HG03460 (cell line): ENCODE measurements at regions not wholly inside any gene's neighbourhood (a gene's known extent, or its start where the extent isn't known, plus 50 kb on each side); places are given as distances from the start of the nearest gene placed in this dataset.

Experiments
- ATAC-seq: cut with Tn5 transposase; IDR thresholded peaks from one replicate; pipeline ENCODE4 v1.9.1; 2021; ENCODE audit not compliant: unreplicated experiment

DNA sequence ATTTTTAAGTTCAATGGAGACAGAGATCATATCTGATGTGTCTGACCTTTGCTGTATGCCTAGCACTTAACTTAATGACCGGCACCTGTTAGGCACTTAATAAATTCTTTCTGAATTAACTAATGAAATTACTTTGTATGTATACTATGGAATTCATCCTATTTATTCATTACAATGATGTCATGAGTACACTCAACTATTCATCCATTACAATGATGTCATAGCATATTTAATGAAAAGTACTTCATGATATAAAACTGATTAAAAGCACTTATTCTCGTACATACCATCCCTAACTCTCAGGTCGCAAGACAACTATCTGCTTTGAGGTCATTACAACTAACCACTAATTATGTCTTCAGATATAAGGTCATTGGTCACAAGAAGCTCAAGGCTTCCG lies 1131.6 kb downstream of the DTWD2 start:
- ATAC-seq, result no peak

DNA sequence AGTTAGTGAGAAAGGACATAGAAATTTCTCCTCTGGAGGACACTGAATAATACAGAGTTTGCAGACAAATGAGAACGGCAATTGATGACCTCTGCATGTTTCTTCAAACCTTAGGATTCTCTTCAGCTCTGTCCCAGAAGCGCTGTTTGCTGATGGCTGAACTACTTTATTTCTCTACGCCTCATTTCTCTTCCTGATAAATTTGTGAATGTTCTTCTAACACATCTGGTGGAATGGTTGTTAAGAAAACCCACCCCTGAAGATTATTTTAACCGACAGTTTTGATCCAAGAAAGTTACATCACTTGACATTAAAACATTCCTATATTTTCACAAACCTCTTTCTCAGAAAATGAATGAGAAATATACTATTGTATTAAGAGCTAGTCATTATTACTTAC lies 1150.6 kb downstream of the DTWD2 start:
- ATAC-seq, result no peak

DNA sequence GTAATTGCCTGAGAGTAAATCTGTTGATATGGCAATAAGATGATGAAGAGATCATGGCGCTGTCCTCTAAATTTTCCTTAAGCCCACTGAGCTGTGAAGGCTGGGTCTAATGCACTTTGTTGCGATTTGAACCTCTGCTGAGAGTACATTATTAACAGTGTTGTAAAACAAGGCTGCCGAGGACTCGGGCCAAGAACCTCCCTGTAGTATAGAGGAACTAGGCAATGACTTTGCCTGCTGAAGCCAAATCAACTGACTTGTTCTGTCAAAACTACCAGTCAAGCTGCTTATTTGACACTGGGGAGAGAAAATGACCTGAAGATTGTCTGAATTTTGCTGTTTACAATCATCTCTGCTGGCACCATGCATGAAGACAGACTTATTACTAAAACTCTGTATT lies 1154.7 kb downstream of the DTWD2 start:
- no peak for ATAC-seq

DNA sequence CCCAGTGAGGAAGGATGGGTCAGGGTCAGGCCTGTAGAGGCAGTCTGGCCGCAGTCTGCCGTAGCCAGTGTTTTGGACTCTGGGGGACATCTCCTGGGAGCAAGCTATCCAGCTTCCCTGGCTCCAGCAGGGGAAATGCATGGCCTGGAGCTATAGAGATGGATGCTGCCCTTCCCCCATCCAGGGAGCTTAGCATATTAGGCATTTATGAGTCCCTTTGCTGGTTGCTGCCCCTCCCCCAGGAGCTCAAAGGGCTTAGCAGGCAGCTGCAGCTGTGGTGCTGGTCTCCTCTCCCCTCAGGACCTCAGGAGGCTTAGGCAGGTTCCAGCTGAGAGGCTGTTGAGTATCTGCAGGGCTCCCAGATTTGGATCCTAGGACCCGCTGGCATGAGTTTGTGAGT lies 1158.7 kb downstream of the DTWD2 start:
- ATAC-seq, result no peak

DNA sequence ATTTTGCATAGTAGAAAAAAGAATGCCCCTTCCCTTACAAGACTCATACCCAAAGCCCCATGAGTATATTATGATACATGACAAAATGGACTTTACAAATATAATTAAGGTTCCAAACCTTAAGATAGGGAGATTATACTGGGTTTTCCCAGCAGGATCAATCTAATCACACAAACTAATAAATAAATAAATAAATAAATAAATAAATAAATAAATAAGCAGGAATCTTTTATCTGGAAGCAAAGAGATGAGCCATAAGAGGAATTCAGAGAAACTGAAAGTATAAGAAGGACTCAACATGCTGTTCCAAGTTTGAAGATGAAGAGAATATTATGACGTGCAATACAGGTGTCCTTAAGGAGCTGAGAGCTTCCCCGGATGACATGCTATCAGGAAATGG lies 1174.5 kb downstream of the DTWD2 start:
- ATAC-seq, result no peak

DNA sequence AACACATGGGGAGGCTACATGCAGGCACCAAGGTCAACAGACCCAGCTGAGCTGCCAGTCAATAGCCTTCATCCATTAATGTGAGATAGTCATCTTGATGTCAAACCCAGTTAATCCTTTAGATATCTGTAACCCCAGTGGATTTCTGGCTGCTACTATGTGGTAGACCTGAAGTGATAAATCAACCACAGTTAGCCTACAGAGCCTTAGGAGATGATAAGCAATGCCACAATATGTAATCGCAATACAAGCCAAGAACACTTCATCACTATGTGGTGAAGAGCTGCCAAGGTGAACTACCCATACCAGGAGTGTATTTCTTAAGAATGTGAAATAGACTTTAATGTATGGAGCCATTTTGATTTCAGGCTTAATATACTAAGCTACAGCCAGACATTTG lies 1175.5 kb downstream of the DTWD2 start:
- no peak for ATAC-seq

DNA sequence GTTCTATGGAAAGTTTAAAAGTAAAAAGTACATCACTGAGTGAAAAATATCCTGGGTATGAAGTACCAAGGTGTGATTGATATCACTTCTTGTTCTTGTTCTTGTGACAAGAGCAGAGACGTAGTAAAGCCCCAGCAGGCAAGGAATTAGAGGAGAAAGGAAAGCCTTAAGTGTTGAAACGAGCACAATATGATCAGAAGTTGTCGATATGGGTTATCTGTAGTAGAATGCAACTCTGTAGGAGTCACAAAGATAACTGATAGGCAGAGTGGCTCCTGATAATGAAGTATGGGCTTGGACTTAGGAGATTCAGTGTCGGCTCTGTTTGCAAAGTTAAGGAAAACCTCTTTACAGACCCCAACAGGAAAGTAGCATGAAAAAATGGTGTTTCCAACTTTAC lies 1179.1 kb downstream of the DTWD2 start:
- ATAC-seq, result no peak

DNA sequence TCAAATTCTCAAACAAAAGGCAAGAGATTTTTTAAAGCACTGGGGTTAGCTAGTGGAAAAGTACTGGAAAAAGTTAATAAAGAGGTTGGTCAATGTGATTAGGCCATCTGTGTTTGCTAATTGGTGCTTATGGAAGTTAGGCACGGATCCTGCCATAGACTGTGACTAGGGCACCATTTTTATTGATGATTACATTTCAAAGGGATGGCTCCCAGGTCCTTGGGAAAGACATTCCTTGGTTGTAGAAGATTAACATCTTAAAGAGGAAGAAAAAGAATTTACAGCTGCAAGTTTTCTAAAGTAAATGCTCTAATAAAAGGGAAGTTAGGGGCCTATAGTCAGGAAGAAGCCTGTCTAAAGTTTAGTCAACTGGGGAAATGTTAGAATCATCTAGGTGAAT lies 1183.3 kb downstream of the DTWD2 start:
- ATAC-seq, result no peak

DNA sequence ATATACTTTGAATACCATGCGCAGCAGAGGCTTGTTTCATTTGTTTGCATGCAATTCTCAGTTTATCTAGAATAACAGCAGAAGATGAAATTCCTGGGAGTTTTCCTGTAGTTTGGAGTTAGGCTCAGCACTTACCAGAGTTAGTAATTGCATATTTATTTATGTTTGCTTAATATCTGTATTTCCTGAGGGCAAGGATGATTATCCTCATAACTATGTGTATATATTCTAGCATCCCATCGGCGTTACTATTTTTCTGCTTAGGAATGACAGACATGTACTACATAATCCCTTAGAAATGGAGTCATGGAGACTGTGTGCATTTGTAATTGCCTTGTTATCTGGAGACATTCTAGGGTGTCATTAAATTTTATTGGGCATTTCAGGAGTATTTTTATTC lies 1184.8 kb downstream of the DTWD2 start:
- ATAC-seq, result no peak

DNA sequence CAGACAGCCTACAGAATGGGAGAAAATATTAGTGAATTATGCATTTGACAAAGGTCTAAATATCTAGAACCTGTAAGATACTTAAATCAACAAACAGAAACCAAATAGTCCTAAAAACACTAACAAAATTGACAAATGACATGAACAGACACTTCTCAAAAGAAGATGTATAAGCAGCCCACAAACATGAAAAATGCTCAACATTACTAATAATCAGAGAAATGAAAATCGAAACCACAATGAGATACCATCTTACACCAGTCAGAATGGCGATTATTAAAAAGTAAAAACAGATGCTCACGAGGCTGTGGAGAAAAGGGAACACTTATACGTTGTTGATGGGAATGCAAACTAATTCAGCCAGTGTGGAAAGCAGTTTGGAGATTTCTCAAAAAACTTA lies 1186.8 kb downstream of the DTWD2 start:
- no peak for ATAC-seq

DNA sequence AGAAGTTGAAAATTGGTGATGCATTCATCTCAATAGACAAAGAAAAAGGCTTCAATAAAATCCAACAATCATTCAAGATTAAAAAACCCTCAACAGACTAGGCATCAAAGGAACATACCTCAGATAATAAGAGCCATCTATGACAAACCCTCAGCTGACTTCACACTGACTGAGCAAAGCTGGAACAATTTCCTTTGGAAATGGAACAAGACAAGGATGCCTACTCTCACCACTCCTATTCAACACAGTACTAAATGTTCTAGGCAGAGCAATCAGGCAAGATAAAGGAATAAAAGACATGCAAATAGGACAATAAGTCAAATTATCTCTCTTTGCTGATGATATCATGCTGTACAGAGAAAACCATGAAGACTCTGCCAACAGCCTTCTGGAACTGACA lies 1188.1 kb downstream of the DTWD2 start:
- no peak for ATAC-seq

DNA sequence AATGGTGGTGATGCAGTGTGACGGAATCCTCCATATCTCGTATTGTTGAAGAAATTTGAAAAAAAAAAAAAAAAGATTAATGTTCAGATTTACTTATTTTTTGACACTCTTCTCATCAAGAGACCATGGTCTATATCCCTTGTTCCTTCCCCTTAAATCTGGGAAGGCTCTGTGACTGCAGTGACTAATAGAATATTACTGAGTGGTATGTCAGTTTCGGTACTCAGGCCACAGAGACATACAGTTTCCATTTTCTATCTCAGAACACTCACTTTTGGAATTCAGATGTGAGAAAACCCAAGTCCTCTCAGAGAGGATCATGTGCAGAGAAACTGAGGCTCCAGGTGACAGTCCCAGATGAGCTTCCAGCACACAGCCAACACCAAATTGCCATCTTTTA lies 1193.5 kb downstream of the DTWD2 start:
- ATAC-seq, result no peak

DNA sequence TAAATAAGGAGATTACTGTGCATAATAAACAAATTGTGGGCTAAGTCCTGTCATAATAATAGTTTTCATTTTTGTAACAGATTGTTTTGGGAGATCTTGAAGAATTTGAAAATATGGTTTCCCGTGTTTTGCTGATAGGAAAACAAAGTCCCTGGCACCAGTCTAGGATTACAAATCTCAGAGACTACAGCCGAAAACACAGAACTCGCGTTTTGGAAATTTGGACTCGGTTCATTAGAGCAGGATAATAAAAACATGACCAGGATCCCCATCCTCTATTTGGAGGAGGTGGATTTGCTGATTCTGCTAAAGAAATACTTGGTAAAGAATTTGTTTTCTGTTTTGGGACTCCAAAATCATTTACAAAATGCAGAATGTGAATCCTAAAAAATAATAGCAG lies 1194.4 kb downstream of the DTWD2 start:
- ATAC-seq, result no peak

DNA sequence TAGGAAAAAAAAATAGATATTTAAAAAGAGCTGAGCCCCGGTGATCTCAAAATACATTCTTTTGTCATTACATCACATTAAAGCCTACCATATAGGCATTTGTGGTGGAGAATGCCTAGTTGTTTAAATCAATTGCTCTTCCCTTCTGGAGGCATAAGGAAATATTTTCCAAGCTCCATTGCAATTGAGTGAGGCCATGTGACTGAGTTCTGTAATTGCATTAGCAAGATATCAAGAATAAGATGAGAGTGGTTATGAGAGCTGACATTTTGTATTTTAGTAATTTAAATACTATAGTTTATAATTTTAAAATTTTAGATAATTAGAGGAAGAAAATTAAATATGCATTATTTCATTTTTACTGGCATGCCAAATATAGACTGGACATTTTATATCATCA lies 1195.9 kb downstream of the DTWD2 start:
- ATAC-seq, result no peak

DNA sequence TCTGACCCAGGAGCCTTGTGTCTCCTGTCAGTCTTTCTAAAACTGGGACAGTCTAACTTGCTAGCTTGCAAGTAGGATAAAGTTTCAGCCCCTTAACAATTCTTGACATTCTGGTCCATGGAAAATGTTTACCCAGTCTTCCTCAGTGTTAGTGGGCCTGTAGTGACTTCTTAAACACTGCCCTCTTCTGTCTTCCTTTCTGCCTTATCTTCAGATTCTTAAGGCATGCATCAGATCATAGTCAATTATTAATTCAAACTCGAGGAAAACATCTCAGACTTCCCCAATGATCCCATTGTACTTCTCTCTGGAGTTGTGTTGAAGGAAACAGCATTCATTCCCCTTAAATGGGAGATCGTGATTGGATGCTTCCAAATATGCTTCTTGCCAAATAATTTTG lies 1199.8 kb downstream of the DTWD2 start:
- no peak for ATAC-seq

DNA sequence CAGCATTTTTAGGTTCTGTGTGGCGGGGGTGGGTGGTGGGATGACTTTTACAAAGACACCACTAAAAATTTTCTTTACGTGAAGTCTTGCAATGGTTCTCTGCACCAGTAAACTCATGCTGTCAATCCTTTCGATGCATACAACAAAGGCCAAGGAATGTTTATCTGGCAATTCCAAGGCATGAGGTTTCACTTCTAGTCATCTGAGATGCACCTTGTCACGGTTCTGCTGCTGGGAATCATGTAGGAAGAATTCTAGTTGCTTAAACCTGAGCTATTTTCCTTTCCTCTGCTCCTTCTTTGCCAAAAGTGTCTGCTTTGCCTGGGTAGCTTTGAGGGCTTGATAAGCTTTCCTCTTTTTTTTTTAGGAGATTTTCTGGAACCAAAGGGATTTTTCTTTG lies 1204.5 kb upstream of the SEMA6A start:
- ATAC-seq, result no peak

DNA sequence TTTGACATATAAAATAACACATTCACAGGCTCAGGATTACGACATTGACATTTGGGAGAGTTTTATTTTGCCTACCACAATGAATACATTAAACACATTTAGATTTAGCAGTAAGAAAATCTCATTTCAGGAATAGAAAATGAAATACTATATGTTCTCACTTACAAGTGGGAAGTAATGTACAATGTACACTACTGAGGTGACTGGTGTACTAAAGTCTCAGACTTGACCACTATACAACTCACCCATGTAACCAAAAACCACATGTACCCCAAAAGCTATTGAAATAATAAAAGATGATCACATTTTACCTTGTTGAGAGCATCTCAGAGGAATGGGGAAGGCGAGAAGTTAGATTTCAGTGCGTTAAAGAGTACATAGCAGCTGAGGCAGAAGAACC lies 1202.4 kb upstream of the SEMA6A start:
- no peak for ATAC-seq

DNA sequence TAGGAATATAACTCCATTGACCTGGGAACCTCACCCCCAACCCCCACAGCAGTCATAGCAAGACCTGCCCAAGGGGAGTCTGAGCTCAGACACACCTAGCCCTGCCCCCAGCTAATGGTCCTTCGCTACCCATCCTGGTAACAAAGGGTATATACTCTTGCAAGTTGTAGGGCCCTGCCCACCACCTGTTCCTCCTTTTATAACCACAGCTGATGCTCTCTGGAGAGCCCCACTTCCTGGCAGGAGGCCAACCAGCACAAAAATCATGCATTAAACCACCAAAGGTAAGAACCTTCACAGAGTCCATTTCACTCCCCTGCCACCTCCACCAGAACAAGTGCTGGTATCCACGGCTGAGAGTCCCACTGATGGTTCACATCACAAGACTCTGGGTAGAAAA lies 1195.3 kb upstream of the SEMA6A start:
- no peak for ATAC-seq

DNA sequence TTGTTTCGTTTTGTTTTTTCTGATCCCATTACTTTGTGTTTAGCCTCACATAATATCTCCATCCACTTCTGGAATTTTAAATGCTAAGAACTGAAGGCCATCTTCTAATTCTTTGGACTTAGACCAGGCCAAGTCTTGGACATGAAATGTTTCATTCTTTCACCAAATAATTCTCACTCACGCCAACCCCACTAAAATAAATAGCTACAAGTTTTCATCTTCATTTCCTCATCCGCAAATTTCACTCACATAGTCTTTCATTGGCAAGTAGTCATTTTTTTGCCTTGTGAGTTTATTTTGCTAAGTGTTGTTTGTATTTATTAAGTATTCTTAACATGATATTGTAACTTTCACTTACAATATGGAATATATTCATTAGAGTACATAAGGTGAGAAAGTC lies 1188.6 kb upstream of the SEMA6A start:
- ATAC-seq, result no peak

DNA sequence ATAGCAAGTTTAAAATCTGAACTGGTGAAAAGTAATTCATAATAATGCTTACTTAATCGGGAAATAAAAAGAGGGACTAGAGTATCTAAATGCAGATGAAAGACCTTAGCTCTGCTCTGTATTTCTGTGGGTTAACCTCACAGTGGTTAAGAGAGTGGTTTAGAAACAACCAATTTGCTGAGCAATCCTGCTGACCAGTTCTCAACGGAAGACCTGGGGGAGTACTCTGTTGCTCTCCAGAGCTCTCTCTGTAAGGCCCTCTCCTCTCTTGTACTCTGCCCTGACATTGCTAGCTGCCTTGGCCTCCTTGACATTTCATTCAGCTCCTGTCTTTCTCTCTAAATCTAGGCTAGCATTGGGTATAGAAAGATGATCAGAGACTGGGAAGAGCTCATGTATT lies 1186.6 kb upstream of the SEMA6A start:
- ATAC-seq, result no peak

DNA sequence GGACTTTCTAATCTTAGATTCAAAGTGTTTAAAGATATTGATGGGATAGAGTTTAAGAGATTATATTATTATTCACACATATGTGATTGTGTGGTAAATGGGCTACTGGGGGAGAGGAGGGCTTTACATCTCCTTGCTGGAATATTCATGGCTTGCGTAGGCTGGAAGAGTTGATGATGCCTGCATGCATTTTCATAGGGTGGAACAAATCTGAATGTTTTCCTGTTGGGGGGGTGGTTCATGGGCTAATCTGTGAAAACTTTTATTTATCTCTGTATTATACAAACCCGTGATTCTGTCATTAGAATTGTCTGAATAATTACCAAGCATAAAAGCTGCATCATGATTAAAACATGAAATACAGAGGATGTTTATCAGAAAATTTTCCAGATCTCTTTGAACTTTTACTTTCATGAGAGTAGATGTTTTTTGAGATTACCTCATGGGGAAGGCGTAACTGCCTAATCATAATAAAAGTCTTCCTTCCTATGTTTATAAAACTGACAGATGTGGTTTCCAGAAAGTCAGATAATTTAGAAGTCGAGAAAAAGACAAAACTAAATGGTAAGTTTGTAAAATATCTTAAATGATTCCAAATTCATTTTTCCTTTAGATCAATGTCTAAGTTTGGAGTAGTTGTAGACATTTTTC lies 1185.4 kb upstream of the SEMA6A start:
- ATAC-seq, result no peak

DNA sequence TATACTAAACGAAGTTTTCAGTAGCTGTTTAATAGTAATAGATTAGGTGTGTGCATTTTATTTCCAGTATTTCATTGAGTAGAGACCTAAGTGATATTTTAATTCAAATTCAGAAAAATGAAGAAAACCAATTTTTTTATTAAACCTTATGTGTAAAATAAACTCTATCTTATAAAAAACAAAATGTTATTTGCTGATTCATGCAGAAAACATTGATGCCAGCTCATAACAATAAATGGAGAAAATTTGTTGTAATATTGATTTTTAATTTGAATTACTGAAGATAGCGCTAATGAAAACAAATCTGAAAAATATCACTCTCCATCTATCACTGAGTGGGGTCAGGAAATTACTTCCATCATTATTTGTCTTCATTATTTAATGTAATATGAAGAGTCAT lies 1177.8 kb upstream of the SEMA6A start:
- no peak for ATAC-seq

DNA sequence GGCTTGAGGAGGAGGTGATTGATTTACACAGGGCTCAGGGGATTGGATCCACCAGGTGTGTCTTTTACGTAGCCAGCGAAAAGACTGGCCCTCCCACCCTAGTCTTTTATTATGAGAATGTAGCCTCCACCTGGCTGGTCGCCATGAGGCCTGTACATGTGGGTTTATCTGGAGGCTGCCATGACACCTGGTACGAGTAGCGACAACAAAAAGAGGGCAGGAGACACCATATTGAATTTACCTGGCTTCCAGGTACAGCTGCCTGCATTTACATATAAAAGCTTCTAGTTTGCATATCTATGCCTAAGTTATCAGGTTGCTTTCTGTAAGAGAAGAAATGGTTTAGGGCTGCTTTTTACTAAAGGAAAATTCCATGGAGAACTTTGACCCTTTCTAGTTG lies 1173.7 kb upstream of the SEMA6A start:
- no peak for ATAC-seq

DNA sequence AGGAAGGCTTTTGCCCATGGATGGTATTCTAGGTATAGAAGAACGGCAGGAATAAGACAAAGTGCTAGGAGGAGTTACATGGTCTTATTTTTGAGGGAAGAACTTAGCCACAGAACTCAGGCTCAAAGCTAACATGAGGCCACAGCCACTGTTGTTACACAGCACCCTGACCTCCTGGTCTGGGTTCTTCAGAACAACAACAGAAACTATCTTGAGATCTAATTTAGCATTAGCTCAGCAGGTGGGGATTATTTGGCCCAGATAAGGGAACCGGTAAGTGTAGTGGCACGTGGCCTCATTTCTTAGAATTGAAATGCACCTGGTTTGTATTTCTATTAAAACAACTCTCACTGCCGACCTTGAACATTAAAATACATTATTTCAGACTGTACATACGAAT lies 1168.7 kb upstream of the SEMA6A start:
- ATAC-seq, result no peak
